ENCODE measurements at regions not wholly inside any gene's neighbourhood (a gene's known extent, or its start where the extent isn't known, plus 50 kb on each side); places are given as distances from the start of the nearest gene placed in this dataset.

DNA sequence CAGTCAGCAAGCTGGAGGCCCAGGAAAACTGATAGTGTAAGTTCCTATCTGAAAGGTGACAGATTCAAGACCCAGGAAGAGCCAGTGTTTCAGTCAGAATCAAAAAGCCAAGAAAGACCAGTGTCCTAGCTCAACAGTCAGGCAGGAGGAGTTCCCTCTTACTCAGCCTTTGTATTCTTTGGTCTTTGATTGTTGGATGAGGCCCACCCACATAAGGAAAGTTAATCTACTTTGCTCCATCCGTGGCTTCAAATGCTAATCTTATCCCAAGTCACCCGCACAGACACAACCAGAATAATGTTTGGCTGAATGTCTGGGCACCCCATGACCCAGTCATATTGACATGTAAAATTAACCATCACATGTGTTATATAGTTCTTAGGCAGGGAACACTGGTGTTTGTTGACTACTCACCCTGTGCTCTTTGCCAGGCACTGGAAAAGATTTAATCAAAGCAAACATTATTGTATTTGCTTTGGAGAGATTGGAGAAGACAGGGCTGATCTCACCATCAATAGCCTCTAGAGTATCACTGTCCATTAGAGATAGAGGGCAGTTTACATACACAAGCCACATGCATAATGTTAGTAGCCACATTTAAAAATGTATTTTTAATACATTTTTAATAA is 96.3 kb upstream of the KCNN2 start:
- ATAC-seq (no peak), DNase-seq (no peak), FAIRE-seq (no peak)
- H3K27me3 ChIP-seq = no peaks in the 10 kb centered on the region
- no peaks in the 10 kb centered on the region for H3K9me3 ChIP-seq
- H3K4me3 ChIP-seq = no peak overlapping the region
- intact Hi-C loops (cut with DNase I) = no loop called here
- no peak overlapping the region for H3K27ac ChIP-seq
- H3K4me1 ChIP-seq = no peaks in the 10 kb centered on the region
- TF ChIP-seq, protein P1, sequence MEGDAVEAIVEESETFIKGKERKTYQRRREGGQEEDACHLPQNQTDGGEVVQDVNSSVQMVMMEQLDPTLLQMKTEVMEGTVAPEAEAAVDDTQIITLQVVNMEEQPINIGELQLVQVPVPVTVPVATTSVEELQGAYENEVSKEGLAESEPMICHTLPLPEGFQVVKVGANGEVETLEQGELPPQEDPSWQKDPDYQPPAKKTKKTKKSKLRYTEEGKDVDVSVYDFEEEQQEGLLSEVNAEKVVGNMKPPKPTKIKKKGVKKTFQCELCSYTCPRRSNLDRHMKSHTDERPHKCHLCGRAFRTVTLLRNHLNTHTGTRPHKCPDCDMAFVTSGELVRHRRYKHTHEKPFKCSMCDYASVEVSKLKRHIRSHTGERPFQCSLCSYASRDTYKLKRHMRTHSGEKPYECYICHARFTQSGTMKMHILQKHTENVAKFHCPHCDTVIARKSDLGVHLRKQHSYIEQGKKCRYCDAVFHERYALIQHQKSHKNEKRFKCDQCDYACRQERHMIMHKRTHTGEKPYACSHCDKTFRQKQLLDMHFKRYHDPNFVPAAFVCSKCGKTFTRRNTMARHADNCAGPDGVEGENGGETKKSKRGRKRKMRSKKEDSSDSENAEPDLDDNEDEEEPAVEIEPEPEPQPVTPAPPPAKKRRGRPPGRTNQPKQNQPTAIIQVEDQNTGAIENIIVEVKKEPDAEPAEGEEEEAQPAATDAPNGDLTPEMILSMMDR (IDR thresholded peaks at IDR 0.05) = no peak
- WGBS, 2 donors = 42 to 64% methylated on average over 2 of the region's 2 CpGs
- H3K36me3 ChIP-seq = no peaks in the 10 kb centered on the region

DNA sequence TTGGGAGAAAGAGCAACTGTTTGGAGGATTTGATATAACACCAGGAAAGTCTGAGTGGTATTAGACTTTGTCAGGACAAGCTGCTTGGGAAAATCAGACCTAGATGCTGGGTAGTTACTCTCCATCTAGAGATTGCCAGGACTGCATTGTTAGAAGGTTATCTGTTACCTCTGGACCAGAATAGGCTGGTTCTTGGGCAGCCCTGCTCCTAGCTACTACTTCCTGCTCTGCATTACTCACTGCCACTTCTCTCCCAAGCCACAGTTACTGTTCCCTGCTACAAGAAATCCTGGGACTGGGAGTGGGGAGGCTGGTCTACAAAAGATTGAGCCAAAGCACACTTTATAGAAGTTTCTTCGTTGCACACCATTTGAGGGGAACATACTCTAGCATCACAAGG is 95.5 kb upstream of the KCNN2 start:
- 91 to 92% methylated on average over 1 of the region's 1 CpG for WGBS, 2 donors
- ATAC-seq = no peak
- Histone ChIP-seq H3K4me3 (no peak overlapping the region), H3K27ac (no peak overlapping the region), H3K4me1 (no peaks in the 10 kb centered on the region), H3K27me3 (no peaks in the 10 kb centered on the region), H3K9me3 (no peaks in the 10 kb centered on the region), H3K36me3 (no peaks in the 10 kb centered on the region)
- DNase-seq = no peak
- no peak for FAIRE-seq
- intact Hi-C loops (cut with DNase I) = no loop called here
- TF ChIP-seq, protein P1 (IDR thresholded peaks at IDR 0.05) = no peak

DNA sequence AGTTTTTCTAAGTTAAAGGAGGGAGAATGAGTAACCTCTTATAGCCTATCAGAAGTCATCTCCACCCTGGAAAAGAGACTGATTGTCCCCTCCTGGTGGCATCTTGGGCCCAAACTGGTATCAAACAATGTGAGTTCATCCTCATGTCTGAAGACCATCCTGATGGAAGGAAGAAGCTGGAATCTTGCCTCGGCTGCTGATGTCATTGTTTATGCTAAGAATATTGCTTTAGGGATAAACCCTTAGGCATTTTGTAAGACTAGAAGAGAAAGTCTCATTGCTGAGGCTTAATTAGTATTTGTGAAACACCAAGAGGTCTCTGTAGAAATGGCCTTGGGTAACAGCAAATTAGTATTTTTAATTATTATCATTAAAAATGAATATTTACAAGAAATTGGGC is 65.7 kb upstream of the KCNN2 start:
- Histone ChIP-seq H3K27me3 (no peaks in the 10 kb centered on the region), H3K9me3 (no peaks in the 10 kb centered on the region), H3K4me1 (no peaks in the 10 kb centered on the region), H3K4me3 (no peak overlapping the region), H3K27ac (no peak overlapping the region), H3K36me3 (no peaks in the 10 kb centered on the region)
- ATAC-seq = no peak
- DNase-seq = no peak
- intact Hi-C loops (cut with DNase I) = no loop called here
- 77 to 84% methylated on average over 1 of the region's 1 CpG for WGBS, 2 donors
- no peak for FAIRE-seq
- TF ChIP-seq, protein P1 (IDR thresholded peaks at IDR 0.05) = no peak

DNA sequence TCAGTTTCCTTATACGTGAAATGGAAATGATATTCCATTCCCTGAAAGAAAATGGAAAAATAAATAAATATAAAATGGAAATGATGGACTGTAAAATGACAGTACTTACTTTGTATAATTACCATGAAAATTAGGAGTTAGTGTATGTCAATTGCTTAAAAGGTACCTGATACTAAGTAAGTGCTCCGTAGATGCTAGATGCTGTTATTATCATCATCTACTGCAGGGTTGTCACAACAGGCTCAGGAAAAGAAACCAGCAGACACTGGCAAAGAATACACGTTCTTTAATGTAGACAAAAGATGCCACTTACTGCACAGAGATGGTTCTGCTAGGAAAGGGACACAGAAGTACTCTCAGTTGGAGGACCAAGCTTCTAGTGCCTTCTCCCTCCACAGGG is 64.0 kb upstream of the KCNN2 start:
- ATAC-seq = no peak
- no peak overlapping the region for H3K27ac ChIP-seq
- no peaks in the 10 kb centered on the region for H3K9me3 ChIP-seq
- H3K36me3 ChIP-seq = no peaks in the 10 kb centered on the region
- H3K4me3 ChIP-seq = no peak overlapping the region
- intact Hi-C loops (cut with DNase I) = no loop called here
- DNase-seq = no peak
- TF ChIP-seq, protein P1 (IDR thresholded peaks at IDR 0.05) = no peak
- FAIRE-seq = no peak
- no peaks in the 10 kb centered on the region for H3K4me1 ChIP-seq
- 69 to 72% methylated on average over 3 of the region's 3 CpGs for WGBS, 2 donors
- H3K27me3 ChIP-seq = no peaks in the 10 kb centered on the region

DNA sequence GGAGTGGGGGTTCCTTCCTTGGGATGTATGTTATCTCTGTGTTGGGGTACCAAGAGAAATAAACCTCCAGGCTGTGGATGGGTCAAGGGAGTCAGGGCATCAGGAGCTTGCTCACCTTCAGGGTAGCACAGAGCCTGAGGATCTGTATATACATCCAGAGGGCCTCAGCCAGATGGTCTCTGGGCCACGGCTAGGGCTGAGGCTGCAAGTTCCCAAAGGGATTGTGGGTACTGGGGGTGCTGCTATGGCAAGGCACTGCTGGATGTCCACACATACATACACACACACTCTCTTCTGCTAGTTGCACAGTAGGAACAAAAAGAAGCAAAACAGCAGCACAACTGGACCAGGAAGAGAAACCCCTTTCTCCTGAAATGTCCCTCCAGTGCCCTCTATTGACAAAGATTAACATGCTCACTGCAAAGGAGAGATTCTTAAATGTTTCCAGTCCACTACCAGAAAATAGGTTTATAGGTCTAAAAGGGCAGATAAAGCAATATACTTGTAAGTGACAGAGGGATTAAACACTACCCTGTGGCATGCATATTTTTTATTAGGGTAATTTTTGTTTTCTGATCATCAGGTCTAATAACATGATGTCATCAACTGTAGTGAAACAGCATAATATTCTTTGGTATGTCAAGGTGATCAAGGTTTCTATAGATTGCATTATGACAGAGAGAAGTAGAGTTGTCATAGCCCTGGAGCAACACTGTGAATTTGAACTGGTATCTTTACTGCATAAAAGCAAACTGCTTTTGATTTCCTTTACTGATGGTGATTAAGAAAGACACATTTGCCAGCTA is 56.3 kb upstream of the KCNN2 start:
- Histone ChIP-seq H3K4me1 (no peaks in the 10 kb centered on the region), H3K27me3 (no peaks in the 10 kb centered on the region), H3K27ac (no peak overlapping the region), H3K4me3 (no peak overlapping the region), H3K9me3 (no peaks in the 10 kb centered on the region), H3K36me3 (no peaks in the 10 kb centered on the region)
- intact Hi-C loops (cut with DNase I) = no loop called here
- FAIRE-seq = no peak
- DNase-seq = no peak
- peak in 3 of 4 donors; percentile 59 to 76 (median 75) for ATAC-seq
- WGBS, 2 donors = 90 to 94% methylated on average over 1 of the region's 1 CpG
- TF ChIP-seq, protein P1 (IDR thresholded peaks at IDR 0.05) = peak in 3 of 4 donors; percentile 16 to 30 (median 29)
